GM12892 (cell line): ENCODE measurements at regions not wholly inside any gene's neighbourhood (a gene's known extent, or its start where the extent isn't known, plus 50 kb on each side); places are given as distances from the start of the nearest gene placed in this dataset.

ENCODE experiments used
- DNase-seq: peaks from one replicate; pipeline ENCODE4 v3.0.0; 2011; ENCODE audit not compliant: insufficient read length
- FAIRE-seq: peaks from 2 replicates; lab custom pipeline; 2011; peaks lifted over from hg19 to GRCh38; lab: Jason Lieb, UNC
- POLR2A ChIP-seq: IDR thresholded peaks from 2 replicates; pipeline ENCODE4 v1.6.1; 2011; ENCODE audit warnings: low read depth, low read length, control low read depth
- POLR2AphosphoS5 ChIP-seq: IDR thresholded peaks from 2 replicates; pipeline ENCODE4 v1.6.1; 2011; ENCODE audit warnings: low read depth, low read length, control low read depth
- TAF1 ChIP-seq: IDR thresholded peaks from 2 replicates; pipeline ENCODE4 v1.6.1; 2011; ENCODE audit warnings: low read depth, mild to moderate bottlenecking, control low read depth, low read length, borderline replicate concordance

DNA sequence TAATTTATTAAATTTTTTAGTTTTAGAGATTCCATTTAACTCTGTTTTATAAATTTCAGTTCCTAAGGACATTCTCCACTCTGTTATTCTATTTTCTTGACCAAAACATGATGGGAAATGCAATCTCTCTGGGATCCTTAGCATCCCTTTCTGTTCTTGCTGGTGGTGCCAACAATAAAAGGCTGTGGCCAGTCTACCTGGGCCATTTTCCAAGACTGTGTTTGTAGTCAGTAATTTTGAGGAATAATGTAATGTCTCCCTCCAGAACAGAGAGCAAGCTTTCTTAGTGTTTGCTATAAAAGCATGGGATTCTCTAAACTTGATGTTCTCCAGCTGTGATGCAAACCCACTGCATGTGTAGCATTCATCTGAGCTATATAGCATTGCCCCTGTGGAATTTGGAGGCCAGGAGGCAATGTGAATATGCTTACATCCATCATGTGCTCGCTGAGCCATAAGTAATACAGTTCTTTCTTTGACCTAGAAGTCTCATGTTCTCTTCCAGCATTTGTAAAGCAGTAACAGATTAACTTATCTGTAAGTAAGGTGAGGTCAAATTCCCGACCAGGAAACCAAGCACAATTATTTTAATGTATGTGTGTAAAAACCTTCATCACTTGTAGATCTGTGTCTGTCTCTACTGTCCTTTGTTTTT lies 211.5 kb upstream of the TAS2R1 start:
- TF ChIP-seq POLR2A (no peak), POLR2AphosphoS5 (no peak), TAF1 (no peak)
- no peak for DNase-seq
- FAIRE-seq: no peak

DNA sequence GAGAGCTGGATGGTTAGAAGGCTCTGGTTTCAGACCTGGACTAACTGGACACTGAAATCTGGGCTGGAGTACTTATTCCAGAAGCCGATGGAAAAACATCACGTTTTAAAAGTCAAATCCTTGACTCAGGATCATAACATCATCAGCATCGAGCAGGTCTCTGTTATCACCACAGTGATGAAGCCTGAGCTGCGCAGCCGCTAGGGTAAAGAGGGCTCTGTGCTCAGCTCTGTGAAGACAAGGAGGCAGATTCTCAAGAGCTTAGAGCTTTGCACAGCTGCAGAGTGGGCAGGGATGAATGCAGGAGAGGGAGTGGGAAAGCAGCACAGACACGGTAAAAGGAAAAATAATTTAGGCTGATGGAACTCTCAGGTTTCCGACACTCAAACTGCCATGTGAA lies 208.8 kb upstream of the TAS2R1 start:
- FAIRE-seq (no peak), DNase-seq (no peak)
- TF ChIP-seq TAF1 (no peak), POLR2AphosphoS5 (no peak), POLR2A (no peak)

DNA sequence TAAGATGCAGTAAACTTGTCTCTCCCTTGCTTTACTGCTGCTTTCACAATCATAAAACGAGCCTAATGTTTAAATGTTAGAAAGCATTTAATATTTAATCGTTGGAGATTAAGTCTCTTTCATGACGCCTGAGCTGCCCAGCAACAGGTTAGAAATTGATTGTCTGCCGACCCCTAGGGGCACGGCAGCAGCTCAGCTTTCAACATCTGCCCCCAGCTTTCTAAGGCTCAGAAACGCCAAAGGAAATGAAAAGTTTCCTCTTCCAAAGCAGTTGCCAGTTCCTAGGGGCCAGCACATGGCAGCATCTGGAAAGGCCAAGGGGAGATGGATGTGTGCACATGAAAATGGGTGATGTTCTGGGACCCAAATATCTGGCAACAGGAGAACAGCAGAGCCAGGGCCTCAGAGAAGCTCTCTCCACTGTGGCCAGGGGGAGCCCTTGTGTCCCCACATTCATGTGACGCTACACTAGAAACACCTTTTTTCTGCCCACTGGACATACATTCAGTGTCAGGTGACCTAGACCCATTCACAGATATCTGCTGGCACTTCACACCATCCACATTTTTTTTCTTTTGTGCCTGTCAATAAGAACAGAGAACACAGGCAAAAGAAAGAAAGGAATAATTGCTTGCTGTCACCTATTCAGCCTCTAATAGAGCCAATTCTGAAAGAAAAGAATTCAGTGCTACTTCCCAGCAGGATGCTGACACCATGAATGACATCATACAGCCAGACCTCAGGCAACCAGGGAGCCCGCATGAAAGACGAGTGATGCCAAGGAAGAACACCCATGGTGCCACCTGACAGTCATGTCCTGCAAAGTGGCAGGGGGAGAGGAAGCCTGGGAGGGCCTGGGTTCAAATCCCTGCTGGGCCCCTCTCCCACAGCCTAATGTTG lies 205.0 kb upstream of the TAS2R1 start:
- FAIRE-seq (no peak), DNase-seq (no peak)
- TF ChIP-seq TAF1 (no peak), POLR2A (no peak), POLR2AphosphoS5 (no peak)

DNA sequence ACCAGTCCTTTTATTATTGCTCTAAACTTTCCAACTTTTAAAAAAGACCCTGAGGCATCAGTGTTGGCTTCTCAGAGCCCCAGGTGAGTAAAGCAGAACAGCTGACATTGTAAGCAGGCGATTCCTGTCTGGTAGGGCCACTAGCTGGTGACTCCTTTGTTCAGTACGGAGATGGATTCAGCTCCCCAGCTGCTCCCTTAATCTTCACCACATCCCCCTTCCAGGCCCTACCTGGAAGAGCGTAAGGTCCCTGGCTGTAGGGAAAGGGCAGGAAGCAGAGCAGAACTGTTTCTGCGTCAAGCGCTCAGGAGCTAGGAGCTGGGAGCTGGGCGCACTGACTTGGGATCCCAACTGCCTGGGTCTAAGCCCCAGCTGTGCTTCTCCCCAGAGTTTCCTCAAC lies 203.7 kb upstream of the TAS2R1 start:
- DNase-seq (no peak), FAIRE-seq (no peak)
- TF ChIP-seq POLR2A (no peak), POLR2AphosphoS5 (no peak), TAF1 (no peak)

DNA sequence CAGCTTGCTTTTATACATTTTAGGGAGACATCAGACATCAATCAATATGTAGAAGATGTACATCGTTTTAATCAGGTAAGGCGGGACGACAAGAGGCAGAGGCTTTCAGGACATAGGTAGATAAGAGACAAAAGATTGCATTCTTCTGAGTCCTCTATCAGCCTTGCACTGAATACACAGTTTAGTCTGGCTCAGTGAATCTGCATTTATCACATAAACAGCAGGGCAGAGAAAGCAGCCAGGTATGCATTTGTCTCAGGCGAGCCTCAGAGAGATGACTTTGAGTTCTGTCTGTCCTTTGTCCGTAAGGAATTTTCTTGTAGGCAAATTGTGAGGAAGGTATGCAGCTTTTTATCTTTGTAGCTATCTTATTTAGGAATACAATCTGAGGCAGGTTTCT lies 202.8 kb upstream of the TAS2R1 start:
- FAIRE-seq: no peak

DNA sequence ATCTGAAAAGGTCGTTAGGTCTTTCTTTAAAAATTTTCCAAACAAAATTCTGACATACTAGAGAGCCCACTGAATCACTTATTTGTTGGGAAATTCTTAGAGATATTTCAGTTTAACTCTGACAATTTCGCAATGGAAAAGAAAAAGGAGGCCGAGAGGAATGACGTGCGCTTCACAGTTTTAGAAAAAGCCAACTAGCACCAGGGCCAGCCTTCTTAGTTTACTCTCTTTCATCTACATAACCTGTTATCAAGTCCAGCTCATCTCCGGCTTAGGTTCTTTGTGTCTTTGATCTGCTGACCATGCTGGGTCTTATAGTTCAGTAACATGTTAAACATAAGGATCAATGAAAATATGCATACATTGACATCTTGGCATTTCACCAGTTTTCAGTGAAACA lies 201.7 kb upstream of the TAS2R1 start:
- DNase-seq (no peak), FAIRE-seq (no peak)

More for the DNA sequence above, 202.8 kb upstream of the TAS2R1 start:
- DNase-seq: no peak
- TF ChIP-seq POLR2AphosphoS5: no peak

DNA sequence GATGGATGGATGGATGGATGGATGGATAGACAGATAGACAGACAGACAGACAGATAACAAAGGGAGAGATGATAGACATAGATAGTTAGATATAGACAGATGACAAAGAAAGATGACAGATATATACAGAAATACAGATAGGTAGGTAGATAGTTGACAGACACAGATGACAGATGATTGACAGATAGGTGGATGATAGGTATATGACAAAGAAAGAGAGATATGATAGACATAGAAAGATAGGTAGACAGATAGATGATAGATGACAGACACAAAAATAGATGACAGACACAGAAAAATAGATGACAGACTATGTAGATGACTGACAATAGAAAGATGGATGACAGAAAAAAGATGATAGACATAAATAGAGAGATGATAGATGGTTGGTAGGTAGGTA lies 200.0 kb upstream of the TAS2R1 start:
- TF ChIP-seq POLR2AphosphoS5: no peak
- TF ChIP-seq TAF1: no peak
- TF ChIP-seq POLR2A: no peak
- DNase-seq (no peak), FAIRE-seq (peak; percentile 5)

More for the DNA sequence above, 201.7 kb upstream of the TAS2R1 start:
- TF ChIP-seq POLR2AphosphoS5 (no peak), POLR2A (no peak), TAF1 (no peak)

DNA sequence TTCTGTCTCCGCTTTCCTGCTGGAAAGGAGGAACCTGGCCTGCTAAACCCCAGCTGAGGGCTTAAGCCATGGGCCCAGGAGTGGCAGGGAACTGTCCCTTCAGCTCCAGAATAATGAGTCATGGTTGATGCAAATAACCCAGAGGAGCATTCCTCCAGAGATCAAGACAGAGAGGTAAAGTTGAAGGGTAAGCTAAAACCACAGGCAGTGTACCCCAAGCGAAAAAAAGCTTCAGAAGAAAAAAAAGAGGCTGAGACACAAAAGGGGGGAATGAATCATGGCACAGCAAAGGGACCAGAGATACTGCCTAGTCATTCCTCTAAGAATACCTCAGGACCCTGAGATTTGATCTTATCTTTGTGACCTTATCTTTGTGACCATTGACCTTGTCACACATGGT lies 199.5 kb upstream of the TAS2R1 start:
- DNase-seq (no peak), FAIRE-seq (no peak)
- TF ChIP-seq TAF1 (no peak), POLR2A (no peak), POLR2AphosphoS5 (no peak)

DNA sequence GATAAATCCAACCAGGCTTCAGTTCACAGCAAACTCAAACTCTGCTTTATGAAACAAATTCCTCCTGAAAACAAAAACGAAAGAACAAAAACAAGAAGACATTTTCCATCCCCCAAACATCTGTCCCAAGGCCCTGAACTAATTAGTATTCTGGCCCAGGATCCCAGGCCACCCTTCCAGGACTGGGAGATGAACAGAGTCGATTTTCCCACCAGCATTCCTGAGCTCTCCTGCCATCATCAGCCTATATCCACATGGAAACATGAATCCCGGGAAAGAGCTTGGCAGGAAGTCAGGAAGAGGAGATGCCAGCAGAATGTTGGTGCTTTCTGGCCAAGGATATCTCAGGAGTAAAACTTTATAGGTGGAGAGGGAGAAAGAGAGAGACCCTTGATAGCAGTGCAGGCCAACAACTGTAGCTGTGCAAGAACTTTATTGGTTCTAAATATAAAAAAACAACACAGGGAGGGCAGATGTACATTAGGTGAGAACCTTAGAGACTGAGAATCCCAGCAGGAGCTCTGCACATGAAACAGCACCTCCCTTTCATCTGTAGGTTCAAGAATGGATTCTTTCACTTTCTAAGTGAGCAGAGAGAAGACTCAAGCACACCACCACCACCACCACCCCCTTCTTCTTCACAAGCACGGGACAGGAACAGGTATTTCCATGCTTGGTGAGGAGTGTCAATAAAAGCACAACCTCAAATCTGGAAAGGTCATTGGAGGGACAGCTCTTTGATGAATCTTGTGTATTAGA lies 190.7 kb upstream of the TAS2R1 start:
- TF ChIP-seq POLR2A (no peak), POLR2AphosphoS5 (no peak), TAF1 (no peak)
- no peak for FAIRE-seq
- no peak for DNase-seq

DNA sequence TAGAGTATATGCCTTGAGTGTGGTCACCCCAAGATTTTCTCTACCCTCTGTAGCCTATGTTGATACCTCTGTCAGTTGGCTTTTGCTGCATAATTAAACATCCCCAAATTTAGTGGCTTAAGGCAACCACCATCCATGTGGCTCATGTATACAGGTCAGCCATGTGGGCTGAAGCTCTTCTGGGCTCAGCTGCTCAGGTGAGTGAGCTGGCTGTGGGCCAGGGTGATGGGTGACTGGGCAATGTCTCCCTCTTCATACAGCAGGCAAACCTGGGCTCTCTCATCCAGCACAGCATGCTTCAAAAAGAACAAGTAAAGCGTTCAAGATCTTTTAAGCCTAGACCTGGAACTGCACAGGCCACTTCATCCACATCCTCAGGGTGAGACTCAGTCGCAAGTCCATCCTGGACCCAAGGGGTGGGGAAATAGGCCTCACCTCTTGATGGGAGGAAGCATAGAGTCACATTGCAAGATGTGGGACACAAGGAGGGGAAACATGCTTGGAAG lies 188.2 kb upstream of the TAS2R1 start:
- TF ChIP-seq TAF1 (no peak), POLR2AphosphoS5 (no peak)
- no peak for DNase-seq
- FAIRE-seq: no peak

DNA sequence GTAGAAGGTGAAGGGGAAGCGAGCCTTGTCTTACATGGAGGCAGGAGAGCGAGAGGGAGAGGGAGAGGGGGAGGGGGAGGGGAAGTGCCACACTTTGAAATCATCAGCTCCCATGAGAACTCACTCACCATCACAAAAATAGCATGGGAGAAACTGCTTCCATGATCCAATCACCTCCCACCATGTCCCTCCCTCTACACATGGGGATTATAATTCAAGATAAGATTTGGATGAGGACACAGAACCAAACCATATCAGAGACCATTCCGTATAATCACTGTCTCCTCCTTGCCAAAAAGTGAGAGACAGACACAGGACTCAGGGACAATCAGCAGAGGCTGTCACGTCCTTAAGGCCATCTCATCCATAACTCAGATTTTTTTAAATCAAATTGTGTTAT lies 187.7 kb upstream of the TAS2R1 start:
- FAIRE-seq (no peak), DNase-seq (no peak)
- TF ChIP-seq TAF1 (no peak), POLR2AphosphoS5 (no peak), POLR2A (no peak)
